ENCODE measurements at regions not wholly inside any gene's neighbourhood (a gene's known extent, or its start where the extent isn't known, plus 50 kb on each side); places are given as distances from the start of the nearest gene placed in this dataset.

- intact Hi-C loops (cut with DNase I, micrococcal nuclease) = no loop called here
- no peaks in the 10 kb centered on the region for H3K4me1 Mint-ChIP-seq
- no peak for DNase-seq
- ChIA-PET CTCF (no interaction called here), POLR2A (no interaction called here)
- no peak overlapping the region for H3K4me3 Mint-ChIP-seq
- H3K27me3 Mint-ChIP-seq = peaks cover 2% of the 10 kb centered on the region
- no peak for ATAC-seq
- no peak overlapping the region for H3K27ac Mint-ChIP-seq
- H3K9me3 Mint-ChIP-seq (ENCODE audit: low read depth) = no peaks in the 10 kb centered on the region
- H3K36me3 Mint-ChIP-seq (ENCODE audit: low read depth) = no peaks in the 10 kb centered on the region
Observed at GRCh38 chr4:1537410-1538095, 131.3 kb upstream of the NKX1-1 start.

- no peaks in the 10 kb centered on the region for H3K36me3 Mint-ChIP-seq (ENCODE audit: low read depth)
- DNase-seq = no peak
- CTCF ChIA-PET = no interaction called here
- intact Hi-C loops (cut with DNase I, micrococcal nuclease) = no loop called here
- H3K4me3 Mint-ChIP-seq = no peak overlapping the region
- no peak overlapping the region for H3K27ac Mint-ChIP-seq
- H3K4me1 Mint-ChIP-seq = no peaks in the 10 kb centered on the region
- H3K9me3 Mint-ChIP-seq (ENCODE audit: low read depth) = no peaks in the 10 kb centered on the region
- peaks cover 2% of the 10 kb centered on the region for H3K27me3 Mint-ChIP-seq
- POLR2A ChIA-PET = no interaction called here
- ATAC-seq = no peak
Observed at GRCh38 chr4:1536579-1537409, 130.6 kb upstream of the NKX1-1 start.

- Mint-ChIP-seq H3K27me3 (peaks cover 2% of the 10 kb centered on the region), H3K4me1 (no peaks in the 10 kb centered on the region), H3K36me3 (ENCODE audit: low read depth) (no peaks in the 10 kb centered on the region), H3K27ac (no peak overlapping the region), H3K9me3 (ENCODE audit: low read depth) (no peaks in the 10 kb centered on the region), H3K4me3 (no peak overlapping the region)
- POLR2A ChIA-PET = no interaction called here
- CTCF ChIA-PET = interaction anchor here (1.0 kb wide), 1 partner anchor 94 kb away, joined by 3 read pairs; no protein-coding TSS in a partner anchor
- ATAC-seq (no peak), DNase-seq (no peak)
- intact Hi-C loops (cut with DNase I, micrococcal nuclease) = no loop called here
Observed at GRCh38 chr4:1535926-1536578, 129.8 kb upstream of the NKX1-1 start.

GRCh38 chr4:1534876-1535526, 128.8 kb upstream of the NKX1-1 start:
- no peaks in the 10 kb centered on the region for H3K9me3 Mint-ChIP-seq (ENCODE audit: low read depth)
- no peak overlapping the region for H3K4me3 Mint-ChIP-seq
- peaks cover 2% of the 10 kb centered on the region for H3K27me3 Mint-ChIP-seq
- DNase-seq (no peak), ATAC-seq (no peak)
- no peak overlapping the region for H3K27ac Mint-ChIP-seq
- H3K4me1 Mint-ChIP-seq = no peaks in the 10 kb centered on the region
- POLR2A ChIA-PET = interaction anchor here (0.9 kb wide), 1 partner anchor 335 kb away, joined by 3 read pairs; no protein-coding TSS in a partner anchor
- CTCF ChIA-PET = interaction anchor here (0.6 to 1.0 kb wide), 3 partner anchors 10 to 95 kb away, joined by 3 to 4 read pairs (median 3); no protein-coding TSS in a partner anchor
- H3K36me3 Mint-ChIP-seq (ENCODE audit: low read depth) = no peaks in the 10 kb centered on the region
- intact Hi-C loops (cut with DNase I, micrococcal nuclease) = no loop called here

- CTCF ChIA-PET = interaction anchor here (0.5 to 0.6 kb wide), 3 partner anchors 9 to 1947 kb away, joined by 3 to 4 read pairs (median 3); no protein-coding TSS in a partner anchor
- POLR2A ChIA-PET = interaction anchor here (0.9 kb wide), 1 partner anchor 335 kb away, joined by 3 read pairs; no protein-coding TSS in a partner anchor
- H3K27me3 Mint-ChIP-seq = peaks cover 3% of the 10 kb centered on the region
- no peaks in the 10 kb centered on the region for H3K4me1 Mint-ChIP-seq
- no peak overlapping the region for H3K27ac Mint-ChIP-seq
- ATAC-seq = no peak
- no peak for DNase-seq
- H3K9me3 Mint-ChIP-seq (ENCODE audit: low read depth) = no peaks in the 10 kb centered on the region
- H3K36me3 Mint-ChIP-seq (ENCODE audit: low read depth) = no peaks in the 10 kb centered on the region
- intact Hi-C loops (cut with DNase I, micrococcal nuclease) = no loop called here
- no peak overlapping the region for H3K4me3 Mint-ChIP-seq
Observed at GRCh38 chr4:1534095-1534872, 128.0 kb upstream of the NKX1-1 start.

- Mint-ChIP-seq H3K4me1 (no peaks in the 10 kb centered on the region), H3K4me3 (no peak overlapping the region), H3K27ac (no peak overlapping the region), H3K27me3 (peaks cover 5% of the 10 kb centered on the region), H3K9me3 (ENCODE audit: low read depth) (no peaks in the 10 kb centered on the region), H3K36me3 (ENCODE audit: low read depth) (no peaks in the 10 kb centered on the region)
- ATAC-seq = no peak
- POLR2A ChIA-PET = no interaction called here
- no peak for DNase-seq
- intact Hi-C loops (cut with DNase I, micrococcal nuclease) = no loop called here
- CTCF ChIA-PET = interaction anchor here (0.5 kb wide), 1 partner anchor 1947 kb away, joined by 3 read pairs; no protein-coding TSS in a partner anchor
Observed at GRCh38 chr4:1533501-1534064, 127.3 kb upstream of the NKX1-1 start.

GRCh38 chr4:1532549-1533395, 126.5 kb upstream of the NKX1-1 start:
- no peaks in the 10 kb centered on the region for H3K9me3 Mint-ChIP-seq (ENCODE audit: low read depth)
- peaks cover 5% of the 10 kb centered on the region for H3K27me3 Mint-ChIP-seq
- no peak overlapping the region for H3K4me3 Mint-ChIP-seq
- ATAC-seq = no peak
- POLR2A ChIA-PET = no interaction called here
- intact Hi-C loops (cut with DNase I, micrococcal nuclease) = no loop called here
- CTCF ChIA-PET = no interaction called here
- no peaks in the 10 kb centered on the region for H3K36me3 Mint-ChIP-seq (ENCODE audit: low read depth)
- no peaks in the 10 kb centered on the region for H3K4me1 Mint-ChIP-seq
- no peak overlapping the region for H3K27ac Mint-ChIP-seq
- no peak for DNase-seq

GRCh38 chr4:1531683-1532548, 125.7 kb upstream of the NKX1-1 start:
- ATAC-seq = no peak
- CTCF ChIA-PET = no interaction called here
- H3K4me3 Mint-ChIP-seq = no peak overlapping the region
- H3K27me3 Mint-ChIP-seq = peaks cover 9% of the 10 kb centered on the region
- POLR2A ChIA-PET = no interaction called here
- no peaks in the 10 kb centered on the region for H3K9me3 Mint-ChIP-seq (ENCODE audit: low read depth)
- intact Hi-C loops (cut with DNase I, micrococcal nuclease) = no loop called here
- no peak overlapping the region for H3K27ac Mint-ChIP-seq
- DNase-seq = no peak
- H3K36me3 Mint-ChIP-seq (ENCODE audit: low read depth) = no peaks in the 10 kb centered on the region
- H3K4me1 Mint-ChIP-seq = no peaks in the 10 kb centered on the region

GRCh38 chr4:1530356-1530755, 124.1 kb upstream of the NKX1-1 start:
- DNase-seq (no peak), ATAC-seq (no peak)
- no peaks in the 10 kb centered on the region for H3K4me1 Mint-ChIP-seq
- no peak overlapping the region for H3K4me3 Mint-ChIP-seq
- peaks cover under 1% of the 10 kb centered on the region for H3K9me3 Mint-ChIP-seq (ENCODE audit: low read depth)
- intact Hi-C loops (cut with DNase I, micrococcal nuclease) = no loop called here
- ChIA-PET POLR2A (no interaction called here), CTCF (no interaction called here)
- H3K27ac Mint-ChIP-seq = no peak overlapping the region
- peaks cover 13% of the 10 kb centered on the region for H3K27me3 Mint-ChIP-seq
- no peaks in the 10 kb centered on the region for H3K36me3 Mint-ChIP-seq (ENCODE audit: low read depth)
